Activated T-cell treated with anti-CD3 and anti-CD28 coated beads for 48 hours (primary cell): ENCODE measurements at regions not wholly inside any gene's neighbourhood (a gene's known extent, or its start where the extent isn't known, plus 50 kb on each side); places are given as distances from the start of the nearest gene placed in this dataset.

Experiments used
- DNase-seq: peaks from one replicate; pipeline ENCODE4 v3.0.0-alpha.2; 2020; ENCODE audit warnings: low read depth

DNA sequence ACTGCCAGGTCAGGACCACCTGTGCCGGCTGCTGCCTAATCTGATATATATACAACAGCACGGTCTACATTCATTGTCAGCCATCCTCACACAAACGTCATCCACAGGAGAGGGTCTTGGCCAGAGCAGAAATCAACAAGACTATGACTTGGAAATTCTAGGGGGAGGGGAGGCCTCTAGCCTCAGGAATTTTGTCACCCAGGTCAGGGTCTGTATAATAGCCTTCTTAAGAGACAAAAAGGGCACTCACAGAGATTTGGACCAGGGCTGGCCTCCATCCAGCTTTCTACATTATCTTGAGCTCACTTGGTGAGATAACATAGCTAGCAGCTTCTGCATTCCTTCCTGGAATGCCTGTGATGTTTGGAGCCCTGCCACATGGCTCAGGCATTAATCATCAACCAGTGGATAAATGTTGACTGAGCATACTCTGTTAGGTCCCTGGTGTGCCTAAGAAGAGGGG lies 50.4 kb upstream of the CTIF start:
- DNase-seq, result no peak

DNA sequence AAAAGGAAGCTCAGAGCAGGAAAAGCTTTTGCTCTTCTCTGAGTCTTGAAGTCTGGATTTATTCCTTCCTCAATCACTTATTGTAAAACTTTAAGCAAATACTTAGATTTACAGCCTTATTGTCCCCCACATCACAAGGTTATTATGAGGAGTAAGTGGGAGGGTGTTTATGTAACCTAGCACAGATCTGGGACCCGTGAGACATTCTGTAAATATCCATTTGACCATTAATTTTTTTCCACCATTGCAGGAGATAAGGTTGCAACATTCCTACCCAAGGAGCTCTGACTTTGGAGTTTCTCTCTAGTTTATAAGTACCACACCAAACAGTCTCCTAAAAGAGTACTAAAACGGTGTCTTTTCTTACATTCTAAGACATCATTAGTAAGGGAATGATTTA lies 52.1 kb upstream of the CTIF start:
- DNase-seq, result no peak

DNA sequence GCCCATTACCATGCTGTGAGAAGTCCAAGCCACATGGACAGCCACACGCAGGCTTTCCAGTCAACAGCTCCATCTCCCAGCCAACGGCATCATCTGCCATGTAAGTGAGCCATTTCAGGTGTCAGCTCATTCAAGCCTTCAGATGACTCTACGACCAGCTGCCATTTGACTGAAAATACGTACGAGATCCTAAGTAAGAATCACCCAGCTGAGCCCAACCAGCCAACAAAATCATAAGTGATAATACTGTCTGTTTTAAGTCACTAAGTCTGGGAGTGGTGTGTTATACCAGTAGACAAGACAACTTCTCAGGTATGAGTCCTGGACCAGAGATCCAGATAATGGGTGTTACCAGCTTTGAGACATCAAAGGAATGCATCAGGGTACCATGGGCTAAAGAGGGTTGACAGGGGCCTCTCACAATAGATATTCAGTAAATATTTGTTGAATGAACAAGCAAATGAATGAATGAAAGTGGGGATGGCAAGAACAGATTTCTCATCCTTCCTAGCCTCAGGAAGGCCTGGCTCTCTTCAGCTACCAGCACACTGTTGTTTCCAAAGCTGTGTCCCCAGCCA lies 52.9 kb upstream of the CTIF start:
- DNase-seq, result no peak

DNA sequence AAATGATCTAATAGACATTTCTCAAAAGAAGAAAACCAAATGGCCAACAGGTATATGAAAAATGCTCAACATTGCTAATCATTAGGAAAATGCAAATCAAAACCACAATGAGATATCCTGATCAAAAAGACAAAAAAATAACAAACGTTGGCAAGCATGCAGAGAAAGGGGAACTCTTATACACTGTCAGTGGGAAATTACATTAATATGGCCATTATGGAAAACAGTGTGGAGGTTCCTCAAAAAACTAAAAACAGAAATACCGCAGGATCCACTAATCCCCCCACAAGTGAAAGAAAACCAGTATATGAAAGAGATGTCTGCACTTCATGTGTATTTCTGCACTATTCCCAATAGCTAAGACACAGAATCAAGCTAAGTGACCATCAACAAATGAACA lies 57.7 kb upstream of the CTIF start:
- DNase-seq, result no peak

- DNase-seq, result no peak
Measured at GRCh38 chr18:48479531-48479930, 59.3 kb upstream of the CTIF start.

DNA sequence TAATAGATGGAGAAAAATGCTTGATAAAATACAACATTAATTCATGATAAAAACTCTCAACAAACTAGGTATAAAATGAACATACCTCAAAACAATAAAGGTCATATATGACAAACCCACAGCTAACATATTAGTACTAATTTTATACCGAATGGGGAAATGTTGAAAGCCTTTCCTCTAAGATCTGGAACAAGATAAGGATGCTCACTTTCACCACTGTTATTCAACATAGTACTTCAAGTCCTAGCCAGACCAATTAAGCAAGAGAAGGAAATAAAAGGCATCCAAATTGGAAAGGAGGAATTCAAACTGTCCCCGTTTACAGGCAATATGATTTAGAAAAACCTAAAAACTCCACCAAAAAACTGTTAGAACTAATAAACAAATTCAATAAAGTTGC lies 61.5 kb upstream of the CTIF start:
- DNase-seq, result no peak

DNA sequence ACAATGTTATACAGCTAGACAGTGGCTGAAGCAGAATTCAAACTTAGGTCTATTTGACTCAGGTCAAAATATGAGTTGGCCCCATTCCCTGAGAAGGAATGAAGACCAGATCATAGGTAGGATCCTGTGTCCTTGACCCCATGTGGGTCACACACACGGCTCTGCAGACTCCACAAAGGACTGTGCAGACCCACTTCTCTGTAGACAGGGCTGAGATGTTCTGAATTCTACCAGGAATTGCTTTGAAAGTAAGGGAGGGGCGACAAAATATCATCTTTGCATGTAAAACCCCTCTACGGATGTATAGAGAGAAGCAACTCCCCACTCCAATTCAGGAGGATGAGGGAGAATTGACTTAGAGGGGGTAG lies 62.3 kb upstream of the CTIF start:
- DNase-seq, result no peak

DNA sequence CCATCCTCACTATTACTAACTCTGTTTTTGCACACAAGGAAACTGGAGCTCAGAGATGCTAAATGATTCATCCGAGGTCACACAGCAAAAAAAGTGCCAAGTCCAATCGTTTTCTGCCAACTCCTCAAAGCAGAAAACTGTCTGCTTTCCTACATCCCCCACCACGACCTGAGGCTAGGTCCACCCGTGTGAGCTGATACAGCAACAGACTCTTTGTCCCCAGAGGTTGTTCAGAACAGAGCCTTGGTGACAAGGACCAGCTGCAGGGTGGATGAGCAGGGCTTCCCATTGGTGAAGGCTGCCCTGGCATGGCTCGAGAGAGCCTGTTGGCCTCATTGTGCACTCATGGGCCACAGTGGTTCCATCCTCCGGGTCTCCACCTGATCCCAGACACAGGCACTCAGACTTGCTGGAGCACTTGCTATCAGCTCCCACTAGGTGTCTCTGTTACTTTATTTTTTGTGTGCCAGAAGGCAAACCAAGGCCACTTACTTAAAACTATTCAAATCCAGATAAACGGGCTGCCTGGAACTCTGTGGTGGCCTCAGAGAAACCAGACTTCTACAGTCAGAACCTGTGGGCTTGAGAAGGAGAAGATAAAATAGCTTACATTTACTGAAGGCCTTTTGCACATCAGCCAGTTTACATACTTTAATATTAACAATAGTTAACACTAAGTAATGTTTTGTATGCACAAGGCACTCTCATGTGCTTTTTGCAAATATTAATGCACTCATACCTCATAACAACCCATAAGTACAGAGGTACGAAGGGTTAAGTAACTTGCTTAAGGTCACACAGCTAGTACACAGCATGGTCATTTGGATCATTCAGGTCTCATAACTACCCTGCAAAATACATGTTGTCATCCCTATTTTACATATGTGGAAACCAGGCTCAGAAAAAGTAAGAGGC lies 62.9 kb upstream of the CTIF start:
- DNase-seq, result peak; percentile 8

GRCh38 chr18:48473816-48474215 lies 64.6 kb upstream of the ZBTB7C start:
- no peak for DNase-seq

DNA sequence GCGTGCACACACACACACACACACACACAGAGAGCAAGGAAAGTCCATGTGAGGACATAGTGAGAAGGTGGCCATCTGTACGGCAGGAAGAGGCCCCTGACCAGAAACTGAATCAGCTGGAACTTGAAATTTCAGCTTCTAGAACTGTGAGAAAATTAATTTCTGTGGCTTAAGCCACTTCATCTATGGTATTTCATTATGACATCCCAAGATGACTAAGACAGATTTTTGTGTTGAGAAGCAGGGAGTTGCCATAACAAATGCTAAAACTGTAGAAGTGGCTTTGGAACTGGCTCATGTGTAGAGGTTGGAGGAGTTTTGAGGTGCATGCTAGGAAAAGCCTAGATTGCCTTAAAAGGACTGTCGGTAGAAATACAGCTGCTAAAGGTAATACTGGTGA lies 63.4 kb upstream of the ZBTB7C start:
- DNase-seq, result no peak

GRCh38 chr18:48470484-48471180 lies 61.4 kb upstream of the ZBTB7C start:
- no peak for DNase-seq

DNA sequence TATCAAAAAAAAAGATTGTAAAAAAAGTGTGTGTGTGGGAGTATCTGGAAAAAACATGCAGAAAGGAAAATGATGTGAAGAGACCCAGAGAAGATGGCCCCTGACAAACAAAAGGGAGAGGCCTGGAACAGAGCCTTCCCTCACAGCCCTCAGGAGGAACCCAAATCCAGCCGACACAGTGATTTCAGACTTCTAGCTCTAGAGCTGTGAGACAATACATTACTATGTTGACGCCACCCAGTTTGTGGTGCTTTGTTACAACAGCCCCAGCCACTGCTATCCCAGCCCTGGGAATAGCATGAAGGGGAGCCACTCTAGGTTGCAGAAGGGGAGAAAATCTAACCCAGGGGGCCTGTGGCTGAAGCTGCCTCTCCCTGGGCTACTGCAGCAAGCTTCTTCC lies 59.0 kb upstream of the ZBTB7C start:
- no peak for DNase-seq

DNA sequence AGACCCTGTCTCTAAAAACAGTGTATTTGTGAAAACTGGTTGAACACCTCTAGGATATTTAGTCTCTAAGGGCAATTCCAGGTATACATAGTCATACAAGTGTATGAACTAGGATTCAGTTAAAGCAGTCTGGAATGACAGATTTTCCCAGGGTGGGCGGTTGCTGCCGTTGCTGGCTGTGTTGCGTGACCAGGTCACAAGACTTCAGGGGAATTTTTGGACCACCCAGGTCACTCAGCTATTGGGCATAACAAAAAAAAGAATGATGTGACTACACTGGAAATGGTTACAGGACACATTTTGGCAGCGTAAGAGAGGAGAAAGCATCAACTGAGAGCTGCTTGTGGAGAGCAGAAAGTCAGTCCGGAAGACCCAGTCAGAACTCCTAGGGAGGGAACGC lies 58.0 kb upstream of the ZBTB7C start:
- no peak for DNase-seq

GRCh38 chr18:48462510-48462909 lies 53.3 kb upstream of the ZBTB7C start:
- no peak for DNase-seq

DNA sequence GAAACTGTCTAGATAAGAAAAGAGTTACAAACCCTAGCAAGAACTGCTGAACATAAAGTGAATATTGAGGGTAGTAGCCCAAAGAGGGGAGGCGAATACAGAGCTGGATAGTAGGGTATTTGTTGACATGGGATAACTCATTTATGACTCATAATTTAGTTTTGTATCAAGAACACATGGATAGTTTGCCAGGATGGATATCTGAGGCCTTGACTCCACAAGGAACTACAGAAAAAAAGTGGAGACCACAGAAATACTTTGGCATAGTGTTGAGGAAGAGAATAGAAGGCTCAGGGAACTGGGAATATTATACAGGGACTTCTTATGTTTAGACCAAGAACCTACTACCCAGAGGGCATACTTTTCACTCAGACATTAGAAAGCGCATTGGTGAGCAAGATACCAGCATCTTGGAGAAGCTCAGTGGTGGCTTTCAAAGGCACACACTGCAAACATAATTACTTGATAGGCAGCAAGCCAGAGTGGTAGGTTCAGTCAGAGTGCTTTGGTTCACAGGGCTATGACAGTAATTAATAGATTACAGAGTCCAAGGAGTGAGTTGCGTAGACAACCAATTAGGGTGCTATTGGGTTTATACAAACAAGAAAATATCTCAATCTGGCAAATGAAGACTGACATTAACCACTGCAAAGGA lies 51.9 kb upstream of the ZBTB7C start:
- no peak for DNase-seq

DNA sequence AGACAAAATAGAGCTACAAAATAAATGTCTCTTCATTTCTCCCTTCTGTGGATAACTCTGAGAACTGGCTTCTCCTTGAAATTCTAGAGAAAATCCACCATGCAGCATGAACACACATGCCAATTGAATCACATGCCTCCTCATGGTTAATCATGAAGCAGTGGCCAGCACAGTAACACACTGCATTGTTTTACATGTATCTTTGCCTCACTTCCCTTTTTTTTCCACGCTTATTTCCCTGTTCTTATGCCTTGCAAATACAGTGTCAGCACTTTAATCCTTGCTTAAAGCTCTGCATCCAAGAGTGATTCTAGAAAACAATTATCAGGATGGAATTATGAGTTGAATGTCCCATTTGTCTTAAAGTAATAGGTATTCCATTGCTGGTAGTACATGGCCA lies 50.3 kb upstream of the ZBTB7C start:
- no peak for DNase-seq

- DNase-seq, result no peak
Measured at GRCh38 chr18:48459016-48459415, 49.8 kb upstream of the ZBTB7C start.
